ENCODE measurements at regions not wholly inside any gene's neighbourhood (a gene's known extent, or its start where the extent isn't known, plus 50 kb on each side); places are given as distances from the start of the nearest gene placed in this dataset.

DNA sequence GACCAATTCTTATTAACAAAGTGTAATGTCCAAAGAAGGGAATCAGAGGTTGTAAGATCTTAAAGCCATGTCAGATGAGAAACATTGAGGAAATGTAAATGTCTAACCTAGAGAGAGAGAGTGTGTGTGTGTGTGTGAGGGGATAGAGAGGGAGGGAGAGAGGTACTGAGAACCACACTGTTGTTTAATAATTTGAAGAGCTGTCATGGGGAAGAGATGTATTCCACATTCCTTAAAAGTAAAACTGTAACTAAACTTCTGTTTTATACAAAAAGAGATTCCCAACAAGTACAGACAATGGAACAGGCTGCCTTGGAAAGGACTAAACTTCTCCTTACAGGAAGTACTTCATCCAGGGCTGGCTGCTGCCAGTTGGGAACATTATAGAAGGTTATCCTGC is 68.9 kb upstream of the BOC start:
- Histone ChIP-seq H3K27ac (no peak overlapping the region), H3K79me2 (ENCODE audit: insufficient read depth) (no peaks in the 10 kb centered on the region), H3K9me3 (ENCODE audit: low read depth) (peaks cover 4% of the 10 kb centered on the region), H3K9me2 (ENCODE audit: insufficient read depth) (no peaks in the 10 kb centered on the region), H3F3A (ENCODE audit: insufficient read depth) (no peaks in the 10 kb centered on the region), H2AFZ (no peak overlapping the region), H3K9ac (no peak overlapping the region), H3K4me2 (ENCODE audit: unreplicated experiment) (no peak overlapping the region), H3K4me3 (no peak overlapping the region), H3K4me1 (ENCODE audit: insufficient read depth) (no peaks in the 10 kb centered on the region), H4K20me1 (ENCODE audit: insufficient read depth) (no peaks in the 10 kb centered on the region), H3K27me3 (replicated peaks; ENCODE audit: insufficient read depth) (no peaks in the 10 kb centered on the region), H3K36me3 (ENCODE audit: low read depth) (no peaks in the 10 kb centered on the region)
- TF ChIP-seq EZH2 (IDR thresholded peaks at IDR 0.05; ENCODE audit: insufficient read depth, poor library complexity, severe bottlenecking) (no peak), EZH2phosphoT487 (IDR thresholded peaks at IDR 0.05; ENCODE audit: insufficient read depth, low read depth) (no peak)
- in situ Hi-C loops (cut with MboI): no loop called here
- DNase-seq: no peak

- WGBS, 2 experiments (ENCODE audit: low coverage in 1 of 2, low lambda C conversion rate in 2 of 2, missing lambda C conversion rate in 2 of 2): 56 to 69% methylated on average over 1 of the region's 1 CpG
- no peaks in the 10 kb centered on the region for H3K9me2 ChIP-seq (ENCODE audit: insufficient read depth)
- no peak overlapping the region for H3K4me3 ChIP-seq
- no peak overlapping the region for H3K4me2 ChIP-seq (ENCODE audit: unreplicated experiment)
- H2AFZ ChIP-seq: no peak overlapping the region
- TF ChIP-seq EZH2 (IDR thresholded peaks at IDR 0.05; ENCODE audit: insufficient read depth, poor library complexity, severe bottlenecking) (no peak), EZH2phosphoT487 (IDR thresholded peaks at IDR 0.05; ENCODE audit: insufficient read depth, low read depth) (no peak)
- no peak for DNase-seq
- H3K27ac ChIP-seq: no peak overlapping the region
- in situ Hi-C loops (cut with MboI): no loop called here
- no peak overlapping the region for H3K9ac ChIP-seq
- no peaks in the 10 kb centered on the region for H3K79me2 ChIP-seq (ENCODE audit: insufficient read depth)
- no peaks in the 10 kb centered on the region for H4K20me1 ChIP-seq (ENCODE audit: insufficient read depth)
- no peaks in the 10 kb centered on the region for H3F3A ChIP-seq (ENCODE audit: insufficient read depth)
- no peaks in the 10 kb centered on the region for H3K36me3 ChIP-seq (ENCODE audit: low read depth)
- no peaks in the 10 kb centered on the region for H3K27me3 ChIP-seq (replicated peaks; ENCODE audit: insufficient read depth)
- H3K9me3 ChIP-seq (ENCODE audit: low read depth): no peaks in the 10 kb centered on the region
- no peaks in the 10 kb centered on the region for H3K4me1 ChIP-seq (ENCODE audit: insufficient read depth)
Measured at GRCh38 chr3:113143353-113143752, 68.0 kb upstream of the BOC start.

DNA sequence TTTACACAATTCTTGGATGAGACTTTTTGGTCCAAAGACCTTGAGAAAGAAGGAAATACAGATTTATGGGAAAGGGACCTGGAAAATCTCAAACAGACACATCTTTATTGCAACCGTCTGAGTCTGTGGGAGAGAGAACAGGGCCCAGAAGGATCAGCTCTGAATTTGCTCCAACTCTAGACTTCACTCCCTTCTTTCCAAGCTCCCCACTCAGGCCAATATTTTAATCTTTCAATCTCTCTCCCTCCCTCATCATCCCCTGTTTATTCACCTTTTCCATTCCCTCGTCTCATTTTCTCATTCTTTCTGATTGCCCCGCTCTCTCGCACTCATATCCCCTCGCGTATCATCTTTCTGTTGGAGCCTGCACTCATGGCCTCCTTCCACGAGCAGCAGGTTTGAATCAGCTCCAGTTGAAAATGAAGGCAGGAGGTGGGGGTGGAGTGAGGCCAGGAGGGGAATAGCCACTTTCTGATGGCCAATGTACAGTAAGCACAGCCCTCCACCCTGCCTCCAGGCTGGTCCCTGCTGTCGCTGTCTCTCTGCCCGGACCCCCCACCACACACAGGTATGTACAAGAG is 63.6 kb upstream of the BOC start:
- no peak for TF ChIP-seq EZH2phosphoT487 (IDR thresholded peaks at IDR 0.05; ENCODE audit: insufficient read depth, low read depth)
- no peak for TF ChIP-seq EZH2 (IDR thresholded peaks at IDR 0.05; ENCODE audit: insufficient read depth, poor library complexity, severe bottlenecking)
- in situ Hi-C loops (cut with MboI): no loop called here
- H3K79me2 ChIP-seq (ENCODE audit: insufficient read depth): no peaks in the 10 kb centered on the region
- no peaks in the 10 kb centered on the region for H4K20me1 ChIP-seq (ENCODE audit: insufficient read depth)
- H3K9me3 ChIP-seq (ENCODE audit: low read depth): no peaks in the 10 kb centered on the region
- H3K4me2 ChIP-seq (ENCODE audit: unreplicated experiment): no peak overlapping the region
- no peak overlapping the region for H3K27ac ChIP-seq
- H3K4me3 ChIP-seq: no peak overlapping the region
- DNase-seq: no peak
- H3K4me1 ChIP-seq (ENCODE audit: insufficient read depth): no peaks in the 10 kb centered on the region
- no peaks in the 10 kb centered on the region; the same call in 1 of the 2 replicates for H3F3A ChIP-seq (ENCODE audit: insufficient read depth)
- no peak overlapping the region for H2AFZ ChIP-seq
- WGBS, 2 experiments (ENCODE audit: low coverage in 1 of 2, low lambda C conversion rate in 2 of 2, missing lambda C conversion rate in 2 of 2): 32 to 33% methylated on average over 9 of the region's 9 CpGs
- no peak overlapping the region for H3K9ac ChIP-seq
- no peaks in the 10 kb centered on the region for H3K36me3 ChIP-seq (ENCODE audit: low read depth)
- H3K9me2 ChIP-seq (ENCODE audit: insufficient read depth): no peaks in the 10 kb centered on the region
- H3K27me3 ChIP-seq (replicated peaks; ENCODE audit: insufficient read depth): no peaks in the 10 kb centered on the region

- no peak overlapping the region for H2AFZ ChIP-seq
- no peak overlapping the region for H3K27ac ChIP-seq
- no peak for DNase-seq
- no peaks in the 10 kb centered on the region for H3K9me3 ChIP-seq (ENCODE audit: low read depth)
- no peaks in the 10 kb centered on the region for H3K9me2 ChIP-seq (ENCODE audit: insufficient read depth)
- in situ Hi-C loops (cut with MboI): no loop called here
- H3K9ac ChIP-seq: no peak overlapping the region
- no peaks in the 10 kb centered on the region; the same call in 1 of the 2 replicates for H3F3A ChIP-seq (ENCODE audit: insufficient read depth)
- WGBS, 2 experiments (ENCODE audit: low coverage in 1 of 2, low lambda C conversion rate in 2 of 2, missing lambda C conversion rate in 2 of 2): 9 to 27% methylated on average over 3 to 4 of the region's 4 CpGs
- H3K36me3 ChIP-seq (ENCODE audit: low read depth): no peaks in the 10 kb centered on the region
- no peak for TF ChIP-seq EZH2 (IDR thresholded peaks at IDR 0.05; ENCODE audit: insufficient read depth, poor library complexity, severe bottlenecking)
- TF ChIP-seq EZH2phosphoT487 (IDR thresholded peaks at IDR 0.05; ENCODE audit: insufficient read depth, low read depth): no peak
- H3K4me2 ChIP-seq (ENCODE audit: unreplicated experiment): no peak overlapping the region
- H3K4me1 ChIP-seq (ENCODE audit: insufficient read depth): no peaks in the 10 kb centered on the region
- no peaks in the 10 kb centered on the region for H3K79me2 ChIP-seq (ENCODE audit: insufficient read depth)
- no peaks in the 10 kb centered on the region for H3K27me3 ChIP-seq (replicated peaks; ENCODE audit: insufficient read depth)
- no peak overlapping the region for H3K4me3 ChIP-seq
- H4K20me1 ChIP-seq (ENCODE audit: insufficient read depth): no peaks in the 10 kb centered on the region
Measured at GRCh38 chr3:113148284-113148683, 63.1 kb upstream of the BOC start.

- 69 to 78% methylated on average over 5 of the region's 5 CpGs for WGBS, 2 experiments (ENCODE audit: low coverage in 1 of 2, low lambda C conversion rate in 2 of 2, missing lambda C conversion rate in 2 of 2)
- no peak overlapping the region for H2AFZ ChIP-seq
Measured at GRCh38 chr3:113150250-113150649, 61.1 kb upstream of the BOC start.

More at GRCh38 chr3:113150250-113150649, 61.1 kb upstream of the BOC start:
- Histone ChIP-seq H3K4me3 (no peak overlapping the region), H3K27me3 (replicated peaks; ENCODE audit: insufficient read depth) (no peaks in the 10 kb centered on the region), H3K9ac (no peak overlapping the region), H3K36me3 (ENCODE audit: low read depth) (no peaks in the 10 kb centered on the region), H3K9me2 (ENCODE audit: insufficient read depth) (no peaks in the 10 kb centered on the region), H3K9me3 (ENCODE audit: low read depth) (no peaks in the 10 kb centered on the region), H3F3A (ENCODE audit: insufficient read depth) (no peaks in the 10 kb centered on the region; the same call in 1 of the 2 replicates), H4K20me1 (ENCODE audit: insufficient read depth) (no peaks in the 10 kb centered on the region), H3K4me2 (ENCODE audit: unreplicated experiment) (no peak overlapping the region), H3K27ac (no peak overlapping the region), H3K79me2 (ENCODE audit: insufficient read depth) (no peaks in the 10 kb centered on the region), H3K4me1 (ENCODE audit: insufficient read depth) (no peaks in the 10 kb centered on the region)
- in situ Hi-C loops (cut with MboI): no loop called here
- TF ChIP-seq EZH2 (IDR thresholded peaks at IDR 0.05; ENCODE audit: insufficient read depth, poor library complexity, severe bottlenecking) (no peak), EZH2phosphoT487 (IDR thresholded peaks at IDR 0.05; ENCODE audit: insufficient read depth, low read depth) (no peak)
- DNase-seq: no peak

Data from GM23248 (cell line).